WTC11 (cell line): ENCODE measurements at regions not wholly inside any gene's neighbourhood (a gene's known extent, or its start where the extent isn't known, plus 50 kb on each side); places are given as distances from the start of the nearest gene placed in this dataset.
A peak's percentile ranks its signal among the peaks of the same experiment; 100 is the strongest.

Experiments
- ATAC-seq: fragments of 200-7000 bp; cut with Tn5 transposase; 2 replicates; pipeline ENCODE4 v1.10.0; 2021; ENCODE audit warnings: mild to moderate bottlenecking, moderate library complexity
- CTCF ChIA-PET: fragments of 300-600 bp; sonication (Branson Sonifier 250); formaldehyde crosslinking; loops from one replicate; lab custom pipeline; 2021; ENCODE audit warnings: antibody characterized with exemption; lab: Charles Lee
- POLR2A ChIA-PET: fragments of 350-600 bp; sonication (Branson Sonifier 250); formaldehyde crosslinking; loops from one replicate; lab custom pipeline; 2021; ENCODE audit warnings: antibody characterized with exemption; lab: Charles Lee
- DNase-seq: peaks from one replicate; pipeline ENCODE4 v3.0.0; 2021; ENCODE audit warnings: low spot score
- H3K27ac Mint-ChIP-seq: 2 replicates; pipeline ENCODE4 v1.8.0; 2021; ENCODE audit warnings: mixed read lengths
- H3K27me3 Mint-ChIP-seq: 2 replicates; pipeline ENCODE4 v1.8.0; 2021; ENCODE audit warnings: low read depth, mild to moderate bottlenecking, moderate library complexity, mixed read lengths
- H3K36me3 Mint-ChIP-seq: 2 replicates; pipeline ENCODE4 v1.8.0; 2021; ENCODE audit warnings: mixed read lengths
- H3K4me1 Mint-ChIP-seq: 2 replicates; pipeline ENCODE4 v1.8.0; 2022; ENCODE audit warnings: mixed read lengths
- H3K4me3 Mint-ChIP-seq: 2 replicates; pipeline ENCODE4 v1.8.0; 2021; ENCODE audit warnings: mild to moderate bottlenecking, moderate library complexity, mixed read lengths
- H3K9me3 Mint-ChIP-seq: 2 replicates; pipeline ENCODE4 v1.8.0; 2021; ENCODE audit warnings: mixed read lengths
- CREB1 ChIP-seq: sonication (generic); formaldehyde crosslinking; IDR thresholded peaks from 2 replicates; pipeline ENCODE4 v1.8.0; 2023; ENCODE audit warnings: mild to moderate bottlenecking, missing genetic modification reagents
- FOXJ3 ChIP-seq: sonication (generic); formaldehyde crosslinking; IDR thresholded peaks from 2 replicates; pipeline ENCODE4 v1.9.0; 2021; ENCODE audit warnings: missing genetic modification reagents, mild to moderate bottlenecking, borderline replicate concordance
- FOXP1 ChIP-seq: sonication (generic); formaldehyde crosslinking; IDR thresholded peaks from 2 replicates; pipeline ENCODE4 v1.8.0; 2022; ENCODE audit warnings: missing genetic modification reagents, mild to moderate bottlenecking, moderate library complexity, borderline replicate concordance
- MXD4 ChIP-seq: fragments of 250-450 bp; sonication (Bioruptor Pico); IDR thresholded peaks from 2 replicates; pipeline ENCODE4 v1.8.0; 2021; ENCODE audit warnings: mild to moderate bottlenecking, moderate library complexity, borderline replicate concordance
- RELA ChIP-seq: sonication (generic); formaldehyde crosslinking; IDR thresholded peaks from 2 replicates; pipeline ENCODE4 v1.8.1; 2022; ENCODE audit warnings: missing genetic modification reagents, mild to moderate bottlenecking, borderline replicate concordance
- SMAD4 ChIP-seq: sonication (generic); formaldehyde crosslinking; IDR thresholded peaks from 2 replicates; pipeline ENCODE4 v1.8.0; 2022; ENCODE audit warnings: mild to moderate bottlenecking, missing genetic modification reagents
- SOX15 ChIP-seq: fragments of 250-450 bp; sonication (Bioruptor Pico); IDR thresholded peaks from 2 replicates; pipeline ENCODE4 v1.9.0; 2021; ENCODE audit warnings: mild to moderate bottlenecking
- TCF7 ChIP-seq: sonication (generic); formaldehyde crosslinking; IDR thresholded peaks from 2 replicates; pipeline ENCODE4 v1.8.0; 2022; ENCODE audit warnings: mild to moderate bottlenecking, low read depth, missing genetic modification reagents, moderate library complexity
- ZBTB21 ChIP-seq: sonication (generic); formaldehyde crosslinking; IDR thresholded peaks from 2 replicates; pipeline ENCODE4 v1.8.1; 2023; ENCODE audit warnings: mild to moderate bottlenecking, missing genetic modification reagents, borderline replicate concordance
- ZBTB43 ChIP-seq: sonication (generic); formaldehyde crosslinking; IDR thresholded peaks from 2 replicates; pipeline ENCODE4 v1.8.1; 2023; ENCODE audit warnings: mild to moderate bottlenecking, missing genetic modification reagents
- ZNF138 ChIP-seq: sonication (generic); formaldehyde crosslinking; conservative IDR thresholded peaks from 2 replicates; pipeline ENCODE4 v1.8.1; 2022; ENCODE audit warnings: mild to moderate bottlenecking, moderate library complexity, missing genetic modification reagents
- ZNF263 ChIP-seq: sonication (generic); formaldehyde crosslinking; IDR thresholded peaks from 2 replicates; pipeline ENCODE4 v1.8.1; 2022; ENCODE audit warnings: low read depth, mild to moderate bottlenecking, moderate library complexity, missing genetic modification reagents
- ZNF281 ChIP-seq: sonication (generic); formaldehyde crosslinking; IDR thresholded peaks from 2 replicates; pipeline ENCODE4 v1.8.0; 2023; ENCODE audit warnings: mild to moderate bottlenecking, missing genetic modification reagents
- TF ChIP-seq, protein P1 (sequence below): sonication (generic); formaldehyde crosslinking; IDR thresholded peaks from 2 replicates; pipeline ENCODE4 v1.8.1; 2022; ENCODE audit warnings: low read depth, mild to moderate bottlenecking, moderate library complexity, missing genetic modification reagents, borderline replicate concordance
- TF ChIP-seq, protein P2 (sequence below): sonication (generic); formaldehyde crosslinking; IDR thresholded peaks from 2 replicates; pipeline ENCODE4 v1.8.0; 2022; ENCODE audit warnings: missing genetic modification reagents
- TF ChIP-seq, protein P3 (sequence below): sonication (generic); formaldehyde crosslinking; IDR thresholded peaks from 2 replicates; pipeline ENCODE4 v1.8.0; 2022; ENCODE audit warnings: mild to moderate bottlenecking, missing genetic modification reagents

- no peak for ATAC-seq
- no peaks in the 10 kb centered on the region for H3K36me3 Mint-ChIP-seq
- ChIA-PET CTCF (no interaction called here), POLR2A (no interaction called here)
- H3K4me3 Mint-ChIP-seq, result no peak overlapping the region
- H3K4me1 Mint-ChIP-seq, result peaks cover 22% of the 10 kb centered on the region
- no peak for DNase-seq
- TF ChIP-seq FOXJ3 (CRISPR knock-in tag) (no peak), FOXP1 (CRISPR knock-in tag) (0 out of 2 replicates have a peak, but pooled peaks have one; percentile 24)
- TF ChIP-seq, all 79 proteins: peak for 1
- H3K27ac Mint-ChIP-seq, result no peak overlapping the region
- H3K9me3 Mint-ChIP-seq, result no peaks in the 10 kb centered on the region; the same call in 1 of the 2 replicates
- no peaks in the 10 kb centered on the region; the same call in 1 of the 2 replicates for H3K27me3 Mint-ChIP-seq
Observed at GRCh38 chr22:48785792-48786678, 1041.6 kb downstream of the BRD1 start.

GRCh38 chr22:48784701-48785503 is 1042.8 kb downstream of the BRD1 start:
- TF ChIP-seq, protein P1, sequence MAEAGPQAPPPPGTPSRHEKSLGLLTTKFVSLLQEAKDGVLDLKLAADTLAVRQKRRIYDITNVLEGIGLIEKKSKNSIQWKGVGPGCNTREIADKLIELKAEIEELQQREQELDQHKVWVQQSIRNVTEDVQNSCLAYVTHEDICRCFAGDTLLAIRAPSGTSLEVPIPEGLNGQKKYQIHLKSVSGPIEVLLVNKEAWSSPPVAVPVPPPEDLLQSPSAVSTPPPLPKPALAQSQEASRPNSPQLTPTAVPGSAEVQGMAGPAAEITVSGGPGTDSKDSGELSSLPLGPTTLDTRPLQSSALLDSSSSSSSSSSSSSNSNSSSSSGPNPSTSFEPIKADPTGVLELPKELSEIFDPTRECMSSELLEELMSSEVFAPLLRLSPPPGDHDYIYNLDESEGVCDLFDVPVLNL (CRISPR knock-in tag), result no peak
- no peak for TF ChIP-seq ZNF138 (CRISPR knock-in tag)
- TF ChIP-seq ZBTB21 (CRISPR knock-in tag), result no peak
- TF ChIP-seq ZNF263, result no peak
- TF ChIP-seq MXD4, result no peak
- no peak for TF ChIP-seq ZNF281 (CRISPR knock-in tag)
- TF ChIP-seq, protein P2, sequence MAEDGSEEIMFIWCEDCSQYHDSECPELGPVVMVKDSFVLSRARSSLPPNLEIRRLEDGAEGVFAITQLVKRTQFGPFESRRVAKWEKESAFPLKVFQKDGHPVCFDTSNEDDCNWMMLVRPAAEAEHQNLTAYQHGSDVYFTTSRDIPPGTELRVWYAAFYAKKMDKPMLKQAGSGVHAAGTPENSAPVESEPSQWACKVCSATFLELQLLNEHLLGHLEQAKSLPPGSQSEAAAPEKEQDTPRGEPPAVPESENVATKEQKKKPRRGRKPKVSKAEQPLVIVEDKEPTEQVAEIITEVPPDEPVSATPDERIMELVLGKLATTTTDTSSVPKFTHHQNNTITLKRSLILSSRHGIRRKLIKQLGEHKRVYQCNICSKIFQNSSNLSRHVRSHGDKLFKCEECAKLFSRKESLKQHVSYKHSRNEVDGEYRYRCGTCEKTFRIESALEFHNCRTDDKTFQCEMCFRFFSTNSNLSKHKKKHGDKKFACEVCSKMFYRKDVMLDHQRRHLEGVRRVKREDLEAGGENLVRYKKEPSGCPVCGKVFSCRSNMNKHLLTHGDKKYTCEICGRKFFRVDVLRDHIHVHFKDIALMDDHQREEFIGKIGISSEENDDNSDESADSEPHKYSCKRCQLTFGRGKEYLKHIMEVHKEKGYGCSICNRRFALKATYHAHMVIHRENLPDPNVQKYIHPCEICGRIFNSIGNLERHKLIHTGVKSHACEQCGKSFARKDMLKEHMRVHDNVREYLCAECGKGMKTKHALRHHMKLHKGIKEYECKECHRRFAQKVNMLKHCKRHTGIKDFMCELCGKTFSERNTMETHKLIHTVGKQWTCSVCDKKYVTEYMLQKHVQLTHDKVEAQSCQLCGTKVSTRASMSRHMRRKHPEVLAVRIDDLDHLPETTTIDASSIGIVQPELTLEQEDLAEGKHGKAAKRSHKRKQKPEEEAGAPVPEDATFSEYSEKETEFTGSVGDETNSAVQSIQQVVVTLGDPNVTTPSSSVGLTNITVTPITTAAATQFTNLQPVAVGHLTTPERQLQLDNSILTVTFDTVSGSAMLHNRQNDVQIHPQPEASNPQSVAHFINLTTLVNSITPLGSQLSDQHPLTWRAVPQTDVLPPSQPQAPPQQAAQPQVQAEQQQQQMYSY (CRISPR knock-in tag), result no peak
- no peak for TF ChIP-seq SMAD4 (CRISPR knock-in tag)
- TF ChIP-seq RELA (CRISPR knock-in tag), result no peak
- no peak for TF ChIP-seq CREB1 (CRISPR knock-in tag)
- no peak for TF ChIP-seq SOX15 (CRISPR knock-in tag)
- TF ChIP-seq FOXP1 (CRISPR knock-in tag), result no peak
- no peak for TF ChIP-seq ZBTB43 (CRISPR knock-in tag)
- TF ChIP-seq, protein P3, sequence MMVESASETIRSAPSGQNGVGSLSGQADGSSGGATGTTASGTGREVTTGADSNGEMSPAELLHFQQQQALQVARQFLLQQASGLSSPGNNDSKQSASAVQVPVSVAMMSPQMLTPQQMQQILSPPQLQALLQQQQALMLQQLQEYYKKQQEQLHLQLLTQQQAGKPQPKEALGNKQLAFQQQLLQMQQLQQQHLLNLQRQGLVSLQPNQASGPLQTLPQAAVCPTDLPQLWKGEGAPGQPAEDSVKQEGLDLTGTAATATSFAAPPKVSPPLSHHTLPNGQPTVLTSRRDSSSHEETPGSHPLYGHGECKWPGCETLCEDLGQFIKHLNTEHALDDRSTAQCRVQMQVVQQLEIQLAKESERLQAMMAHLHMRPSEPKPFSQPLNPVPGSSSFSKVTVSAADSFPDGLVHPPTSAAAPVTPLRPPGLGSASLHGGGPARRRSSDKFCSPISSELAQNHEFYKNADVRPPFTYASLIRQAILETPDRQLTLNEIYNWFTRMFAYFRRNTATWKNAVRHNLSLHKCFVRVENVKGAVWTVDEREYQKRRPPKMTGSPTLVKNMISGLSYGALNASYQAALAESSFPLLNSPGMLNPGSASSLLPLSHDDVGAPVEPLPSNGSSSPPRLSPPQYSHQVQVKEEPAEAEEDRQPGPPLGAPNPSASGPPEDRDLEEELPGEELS (CRISPR knock-in tag), result no peak
- no peak for TF ChIP-seq TCF7 (CRISPR knock-in tag)
- ATAC-seq (no peak), DNase-seq (no peak)
- H3K4me3 Mint-ChIP-seq, result no peak overlapping the region
- no peak overlapping the region for H3K27ac Mint-ChIP-seq
- H3K36me3 Mint-ChIP-seq, result no peaks in the 10 kb centered on the region
- H3K4me1 Mint-ChIP-seq, result peaks cover 22% of the 10 kb centered on the region
- H3K27me3 Mint-ChIP-seq, result no peaks in the 10 kb centered on the region; the same call in 1 of the 2 replicates
- POLR2A ChIA-PET, result no interaction called here
- CTCF ChIA-PET, result no interaction called here
- H3K9me3 Mint-ChIP-seq, result no peaks in the 10 kb centered on the region; the same call in 1 of the 2 replicates
